Kidney epithelial cell (primary cell): ENCODE measurements at regions not wholly inside any gene's neighbourhood (a gene's known extent, or its start where the extent isn't known, plus 50 kb on each side); places are given as distances from the start of the nearest gene placed in this dataset.

ENCODE experiments used
- DNase-seq: peaks from one replicate; pipeline ENCODE4 v3.0.0-alpha.2; 2010; ENCODE audit warnings: low read depth
- H3K27me3 ChIP-seq: 2 replicates; pipeline ENCODE4 v1.6.0; 2011; ENCODE audit warnings: low read length; ENCODE audit not compliant: control insufficient read depth, insufficient read depth
- H3K36me3 ChIP-seq: 2 replicates; pipeline ENCODE4 v1.5.1; 2011; ENCODE audit warnings: low read length; ENCODE audit not compliant: control insufficient read depth, insufficient read depth
- H3K4me3 ChIP-seq: 2 replicates; pipeline ENCODE4 v1.5.1; 2011; ENCODE audit warnings: low read depth, mild to moderate bottlenecking, control low read depth, low read length
- CTCF ChIP-seq: IDR thresholded peaks from 2 replicates; pipeline ENCODE4 v1.5.1; 2011; ENCODE audit warnings: mild to moderate bottlenecking, moderate library complexity, low read length, control low read depth, inconsistent platforms; ENCODE audit not compliant: insufficient read depth, poor library complexity, severe bottlenecking

- TF ChIP-seq CTCF: no peak
- no peak for DNase-seq
- no peaks in the 10 kb centered on the region for H3K36me3 ChIP-seq
- no peaks in the 10 kb centered on the region for H3K27me3 ChIP-seq
- H3K4me3 ChIP-seq: no peak overlapping the region
These were observed 127.1 kb downstream of the SOCS6 start for GRCh38 chr18:70415823-70416488.

- no peak for TF ChIP-seq CTCF
- Histone ChIP-seq H3K36me3 (no peaks in the 10 kb centered on the region), H3K4me3 (no peak overlapping the region), H3K27me3 (no peaks in the 10 kb centered on the region)
- no peak for DNase-seq
These were observed 125.6 kb downstream of the SOCS6 start for GRCh38 chr18:70414315-70414900.

- no peaks in the 10 kb centered on the region for H3K36me3 ChIP-seq
- no peaks in the 10 kb centered on the region for H3K27me3 ChIP-seq
- no peak for TF ChIP-seq CTCF
- no peak overlapping the region for H3K4me3 ChIP-seq
- DNase-seq: no peak
These were observed 124.6 kb downstream of the SOCS6 start for GRCh38 chr18:70413455-70413854.

GRCh38 chr18:70411876-70412435, 123.1 kb downstream of the SOCS6 start:
- Histone ChIP-seq H3K27me3 (no peaks in the 10 kb centered on the region), H3K36me3 (no peaks in the 10 kb centered on the region), H3K4me3 (no peak overlapping the region)
- no peak for DNase-seq
- no peak for TF ChIP-seq CTCF

- no peak for DNase-seq
- Histone ChIP-seq H3K4me3 (no peak overlapping the region), H3K27me3 (no peaks in the 10 kb centered on the region), H3K36me3 (no peaks in the 10 kb centered on the region)
- TF ChIP-seq CTCF: no peak
These were observed 122.5 kb downstream of the SOCS6 start for GRCh38 chr18:70411307-70411706.
